Thoracic aorta (tissue), 2 donors: ENCODE measurements at regions not wholly inside any gene's neighbourhood (a gene's known extent, or its start where the extent isn't known, plus 50 kb on each side); places are given as distances from the start of the nearest gene placed in this dataset.

Experiments
- ATAC-seq: fragments of 150-250 bp; one replicate; pipeline ENCODE4 v1.8.0; 2017; ENCODE audit warnings: low read depth; ENCODE audit not compliant: insufficient number of reproducible peaks, low FRiP score
- DNase-seq: peaks from one replicate; pipeline ENCODE4 v3.0.0-alpha.2; 2020; ENCODE audit warnings: low spot score
- H3K27ac ChIP-seq, 2 donors: fragments of 200-600 bp; sonication (generic); 1 replicate in 1 of 2; 2 replicates in 1 of 2; pipeline ENCODE4 v1.5.1; 2016; ENCODE audit warnings: mild to moderate bottlenecking in 2 of 2, moderate library complexity in 2 of 2
- H3K27me3 ChIP-seq: fragments of 200-600 bp; sonication (generic); replicated peaks from 2 replicates; pipeline ENCODE4 v1.6.0; 2016; ENCODE audit warnings: mild to moderate bottlenecking; ENCODE audit not compliant: insufficient read depth
- H3K36me3 ChIP-seq: fragments of 200-600 bp; sonication (generic); one replicate; pipeline ENCODE4 v1.5.1; 2016
- H3K4me1 ChIP-seq, 2 donors: fragments of 200-600 bp; sonication (generic); 1 replicate in 1 of 2; 2 replicates in 1 of 2; pipeline versions ENCODE4 v1.5.1 to v1.6.0; 2016; ENCODE audit warnings: low read depth in 2 of 2, mild to moderate bottlenecking in 1 of 2; ENCODE audit not compliant: control insufficient read depth in 1 of 2
- H3K4me3 ChIP-seq: fragments of 200-600 bp; sonication (generic); 2 replicates; pipeline ENCODE4 v1.5.1; 2016; ENCODE audit warnings: mild to moderate bottlenecking
- H3K9me3 ChIP-seq: fragments of 200-600 bp; sonication (generic); 2 replicates; pipeline ENCODE4 v1.5.1; 2016
- CTCF ChIP-seq: fragments of 200-600 bp; sonication (generic); IDR thresholded peaks from one replicate; pipeline ENCODE4 v1.5.1; 2019; ENCODE audit warnings: antibody characterized with exemption

GRCh38 chr1:29828526-29829447 lies 592.5 kb downstream of the PTPRU start:
- Histone ChIP-seq H3K27ac (no peak overlapping the region), H3K9me3 (no peaks in the 10 kb centered on the region), H3K36me3 (no peaks in the 10 kb centered on the region), H3K4me3 (no peak overlapping the region), H3K27me3 (no peaks in the 10 kb centered on the region), H3K4me1 (no peaks in the 10 kb centered on the region)
- TF ChIP-seq CTCF = no peak
- DNase-seq = no peak
- no peak for ATAC-seq

- no peaks in the 10 kb centered on the region for H3K4me1 ChIP-seq
- no peak for DNase-seq
- no peaks in the 10 kb centered on the region for H3K9me3 ChIP-seq
- TF ChIP-seq CTCF = no peak
- H3K4me3 ChIP-seq = no peak overlapping the region
- H3K27ac ChIP-seq = no peak overlapping the region
- H3K27me3 ChIP-seq = no peaks in the 10 kb centered on the region
- H3K36me3 ChIP-seq = no peaks in the 10 kb centered on the region
- no peak for ATAC-seq
These were observed 591.6 kb downstream of the PTPRU start for GRCh38 chr1:29827801-29828525.

- Histone ChIP-seq H3K4me3 (no peak overlapping the region), H3K36me3 (no peaks in the 10 kb centered on the region), H3K4me1 (no peaks in the 10 kb centered on the region), H3K27me3 (no peaks in the 10 kb centered on the region), H3K27ac (no peak overlapping the region), H3K9me3 (no peaks in the 10 kb centered on the region)
- ATAC-seq = no peak
- TF ChIP-seq CTCF = no peak
- DNase-seq = no peak
These were observed 591.0 kb downstream of the PTPRU start for GRCh38 chr1:29827237-29827750.

GRCh38 chr1:29826646-29827045 lies 590.3 kb downstream of the PTPRU start:
- ATAC-seq (no peak), DNase-seq (no peak)
- Histone ChIP-seq H3K27ac (no peak overlapping the region), H3K27me3 (no peaks in the 10 kb centered on the region), H3K4me3 (no peak overlapping the region), H3K36me3 (no peaks in the 10 kb centered on the region), H3K4me1 (no peaks in the 10 kb centered on the region), H3K9me3 (no peaks in the 10 kb centered on the region)
- TF ChIP-seq CTCF = no peak

GRCh38 chr1:29825941-29826415 lies 589.7 kb downstream of the PTPRU start:
- no peaks in the 10 kb centered on the region for H3K36me3 ChIP-seq
- H3K4me3 ChIP-seq = no peak overlapping the region
- ATAC-seq (no peak), DNase-seq (no peak)
- H3K9me3 ChIP-seq = no peaks in the 10 kb centered on the region
- TF ChIP-seq CTCF = no peak
- no peaks in the 10 kb centered on the region for H3K4me1 ChIP-seq
- no peak overlapping the region for H3K27ac ChIP-seq
- no peaks in the 10 kb centered on the region for H3K27me3 ChIP-seq
